ENCODE measurements at regions not wholly inside any gene's neighbourhood (a gene's known extent, or its start where the extent isn't known, plus 50 kb on each side); places are given as distances from the start of the nearest gene placed in this dataset.

- intact Hi-C loops (cut with DNase I): no loop called here
- Histone ChIP-seq H3K27me3 (ENCODE audit: low read depth) (no peaks in the 10 kb centered on the region), H3K4me3 (no peak overlapping the region), H3K36me3 (no peaks in the 10 kb centered on the region), H3K4me1 (no peaks in the 10 kb centered on the region), H3K27ac (no peak overlapping the region), H3K9me3 (no peaks in the 10 kb centered on the region)
- ATAC-seq: no peak
- no peak for TF ChIP-seq CTCF (IDR thresholded peaks at IDR 0.05)
- no peak for DNase-seq
Measured at GRCh38 chr6:133165235-133165634, 75.9 kb upstream of the EYA4 start.

- H3K36me3 ChIP-seq: no peaks in the 10 kb centered on the region
- H3K27me3 ChIP-seq (ENCODE audit: low read depth): no peaks in the 10 kb centered on the region
- TF ChIP-seq CTCF (IDR thresholded peaks at IDR 0.05): no peak
- no peaks in the 10 kb centered on the region for H3K4me1 ChIP-seq
- ATAC-seq: no peak
- no peaks in the 10 kb centered on the region for H3K9me3 ChIP-seq
- no peak overlapping the region for H3K4me3 ChIP-seq
- no peak overlapping the region for H3K27ac ChIP-seq
- intact Hi-C loops (cut with DNase I): no loop called here
- no peak for DNase-seq
Measured at GRCh38 chr6:133166766-133167165, 74.4 kb upstream of the EYA4 start.

GRCh38 chr6:133169901-133170300 is 71.3 kb upstream of the EYA4 start:
- ATAC-seq: no peak
- intact Hi-C loops (cut with DNase I): no loop called here
- H3K4me1 ChIP-seq: no peaks in the 10 kb centered on the region
- H3K9me3 ChIP-seq: peaks cover 3% of the 10 kb centered on the region
- TF ChIP-seq CTCF (IDR thresholded peaks at IDR 0.05): no peak
- no peaks in the 10 kb centered on the region for H3K36me3 ChIP-seq
- H3K27me3 ChIP-seq (ENCODE audit: low read depth): no peaks in the 10 kb centered on the region
- H3K27ac ChIP-seq: no peak overlapping the region
- no peak for DNase-seq
- no peak overlapping the region for H3K4me3 ChIP-seq

- Histone ChIP-seq H3K4me1 (no peaks in the 10 kb centered on the region), H3K27me3 (ENCODE audit: low read depth) (no peaks in the 10 kb centered on the region), H3K27ac (no peak overlapping the region), H3K9me3 (peaks cover 3% of the 10 kb centered on the region), H3K36me3 (no peaks in the 10 kb centered on the region), H3K4me3 (no peak overlapping the region)
- no peak for TF ChIP-seq CTCF (IDR thresholded peaks at IDR 0.05)
- intact Hi-C loops (cut with DNase I): no loop called here
- ATAC-seq (no peak), DNase-seq (no peak)
Measured at GRCh38 chr6:133170602-133171001, 70.6 kb upstream of the EYA4 start.

- Histone ChIP-seq H3K9me3 (peaks cover 3% of the 10 kb centered on the region), H3K4me3 (no peak overlapping the region), H3K27me3 (ENCODE audit: low read depth) (no peaks in the 10 kb centered on the region), H3K27ac (no peak overlapping the region), H3K36me3 (no peaks in the 10 kb centered on the region), H3K4me1 (no peaks in the 10 kb centered on the region)
- intact Hi-C loops (cut with DNase I): no loop called here
- no peak for TF ChIP-seq CTCF (IDR thresholded peaks at IDR 0.05)
- DNase-seq: no peak
- peak in 1 of 2 donors; percentile 35 for ATAC-seq
Measured at GRCh38 chr6:133171989-133172604, 69.1 kb upstream of the EYA4 start.

Measured in lower lobe of right lung (tissue), 2 donors.